Hepatocyte (in vitro differentiated cells): ENCODE measurements at regions not wholly inside any gene's neighbourhood (a gene's known extent, or its start where the extent isn't known, plus 50 kb on each side); places are given as distances from the start of the nearest gene placed in this dataset.

Source experiments
- EZH2 ChIP-seq: fragments of 200-600 bp; sonication (generic); IDR thresholded peaks from 2 replicates; pipeline ENCODE4 v1.6.1; 2016; ENCODE audit warnings: antibody characterized with exemption, mild to moderate bottlenecking, borderline replicate concordance
- EZH2phosphoT487 ChIP-seq: fragments of 200-600 bp; sonication (generic); IDR thresholded peaks from one replicate; pipeline ENCODE4 v1.6.1; 2018; ENCODE audit warnings: antibody characterized with exemption, mild to moderate bottlenecking, low read depth, moderate library complexity; ENCODE audit not compliant: unreplicated experiment, severe bottlenecking
- TF ChIP-seq, protein P1 (sequence below): fragments of 200-600 bp; sonication (generic); IDR thresholded peaks from 2 replicates; pipeline ENCODE4 v1.5.1; 2016; ENCODE audit warnings: antibody characterized with exemption, mild to moderate bottlenecking; ENCODE audit not compliant: poor library complexity

DNA sequence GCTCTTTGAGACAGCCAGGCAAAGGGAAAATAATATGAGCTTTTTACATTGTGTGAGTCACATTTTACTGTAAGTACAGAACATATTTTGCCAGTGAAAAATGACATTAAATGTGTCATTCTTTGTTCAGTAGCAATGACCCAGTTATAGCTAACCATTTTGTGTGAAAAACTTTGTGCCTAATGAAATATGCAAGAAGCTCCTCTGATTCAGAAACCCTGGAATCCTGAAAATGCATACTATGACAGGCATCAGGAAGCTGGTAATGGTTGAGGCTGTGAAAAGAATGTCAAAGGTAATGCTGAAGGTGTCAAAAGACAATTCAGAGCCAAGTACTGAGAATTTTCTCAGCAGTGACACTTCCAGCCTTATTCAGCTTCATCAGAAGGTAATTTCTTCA, 549.5 kb upstream of the SMIM31 start:
- TF ChIP-seq, protein P1, sequence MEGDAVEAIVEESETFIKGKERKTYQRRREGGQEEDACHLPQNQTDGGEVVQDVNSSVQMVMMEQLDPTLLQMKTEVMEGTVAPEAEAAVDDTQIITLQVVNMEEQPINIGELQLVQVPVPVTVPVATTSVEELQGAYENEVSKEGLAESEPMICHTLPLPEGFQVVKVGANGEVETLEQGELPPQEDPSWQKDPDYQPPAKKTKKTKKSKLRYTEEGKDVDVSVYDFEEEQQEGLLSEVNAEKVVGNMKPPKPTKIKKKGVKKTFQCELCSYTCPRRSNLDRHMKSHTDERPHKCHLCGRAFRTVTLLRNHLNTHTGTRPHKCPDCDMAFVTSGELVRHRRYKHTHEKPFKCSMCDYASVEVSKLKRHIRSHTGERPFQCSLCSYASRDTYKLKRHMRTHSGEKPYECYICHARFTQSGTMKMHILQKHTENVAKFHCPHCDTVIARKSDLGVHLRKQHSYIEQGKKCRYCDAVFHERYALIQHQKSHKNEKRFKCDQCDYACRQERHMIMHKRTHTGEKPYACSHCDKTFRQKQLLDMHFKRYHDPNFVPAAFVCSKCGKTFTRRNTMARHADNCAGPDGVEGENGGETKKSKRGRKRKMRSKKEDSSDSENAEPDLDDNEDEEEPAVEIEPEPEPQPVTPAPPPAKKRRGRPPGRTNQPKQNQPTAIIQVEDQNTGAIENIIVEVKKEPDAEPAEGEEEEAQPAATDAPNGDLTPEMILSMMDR = no peak
- TF ChIP-seq EZH2 = no peak
- TF ChIP-seq EZH2phosphoT487 = no peak
